IMR-90 (cell line): ENCODE measurements at regions not wholly inside any gene's neighbourhood (a gene's known extent, or its start where the extent isn't known, plus 50 kb on each side); places are given as distances from the start of the nearest gene placed in this dataset.
"Not testable (repeated sequence)": the region's sequence is repeated elsewhere in the genome, so short reads cannot be mapped to it uniquely, and the experiment has no call there.

ENCODE experiments used
- ATAC-seq: fragments of 200-7000 bp; cut with Tn5 transposase; 2 replicates; pipeline ENCODE4 v1.9.1; 2020; ENCODE audit warnings: low read depth, mild to moderate bottlenecking, moderate library complexity
- BruUV-seq: library from RNA; stranded (reverse); fragments of 400-500 nt; replicated peaks from 2 replicates; lab custom pipeline; 2021; lab: Mats Ljungman, UMichigan
- CTCF ChIA-PET: fragments of 300-600 bp; formaldehyde crosslinking; extraction: SDS; loops from one replicate; lab custom pipeline; 2021; ENCODE audit warnings: antibody characterized with exemption; lab: Yijun Ruan, JAX
- POLR2A ChIA-PET: fragments of 300-600 bp; sonication (Branson Sonifier 250); formaldehyde crosslinking; loops from one replicate; lab custom pipeline; 2022; ENCODE audit warnings: antibody characterized with exemption; ENCODE audit not compliant: unreplicated experiment; lab: Charles Lee
- DNase-seq: peaks from one replicate; pipeline ENCODE4 v3.0.0; 2013
- H2AFZ ChIP-seq: replicated peaks from 2 replicates; pipeline ENCODE3; 2013; ENCODE audit warnings: low read length, mild to moderate bottlenecking; ENCODE audit not compliant: poor library complexity
- H2AK5ac ChIP-seq: 2 replicates; pipeline ENCODE4 v1.6.1; 2013; ENCODE audit warnings: low read depth, low read length, inconsistent platforms
- H2AK9ac ChIP-seq: replicated peaks from 2 replicates; pipeline ENCODE3; 2013; ENCODE audit warnings: mild to moderate bottlenecking, low read depth, low read length, moderate library complexity; ENCODE audit not compliant: poor library complexity
- H2BK120ac ChIP-seq: 2 replicates; pipeline ENCODE4 v1.6.1; 2013; ENCODE audit warnings: low read depth, low read length, inconsistent platforms
- H2BK15ac ChIP-seq: 3 replicates; pipeline ENCODE4 v1.6.1; 2013; ENCODE audit warnings: low read depth, low read length, inconsistent platforms
- H2BK20ac ChIP-seq: 2 replicates; pipeline ENCODE4 v1.6.1; 2013; ENCODE audit warnings: low read depth, mild to moderate bottlenecking, inconsistent platforms, low read length, moderate library complexity
- H2BK5ac ChIP-seq: 2 replicates; pipeline ENCODE4 v1.6.1; 2013; ENCODE audit warnings: mild to moderate bottlenecking, low read depth, low read length, inconsistent platforms; ENCODE audit not compliant: poor library complexity, severe bottlenecking
- H3K14ac ChIP-seq: replicated peaks from 2 replicates; pipeline ENCODE4 v1.6.1; 2013; ENCODE audit warnings: low read depth, low read length, inconsistent platforms
- H3K18ac ChIP-seq: 2 replicates; pipeline ENCODE4 v1.6.1; 2013; ENCODE audit warnings: low read depth, low read length, control low read depth
- H3K23ac ChIP-seq: 2 replicates; pipeline ENCODE4 v1.6.1; 2013; ENCODE audit warnings: low read depth, low read length, inconsistent platforms
- H3K27ac ChIP-seq: 2 replicates; pipeline ENCODE4 v1.5.1; 2013; ENCODE audit warnings: mild to moderate bottlenecking, control low read depth, low read length; ENCODE audit not compliant: insufficient read depth
- H3K27me3 ChIP-seq: 2 replicates; pipeline ENCODE4 v1.6.1; 2013; ENCODE audit warnings: low read length; ENCODE audit not compliant: control insufficient read depth, insufficient read depth
- H3K36me3 ChIP-seq: 2 replicates; pipeline ENCODE4 v1.6.1; 2013; ENCODE audit warnings: low read length, mixed read lengths; ENCODE audit not compliant: control insufficient read depth, insufficient read depth
- H3K4ac ChIP-seq: 2 replicates; pipeline ENCODE4 v1.6.1; 2013; ENCODE audit warnings: low read depth, low read length, inconsistent platforms
- H3K4me1 ChIP-seq: 2 replicates; pipeline ENCODE4 v1.6.1; 2013; ENCODE audit warnings: low read length, mixed read lengths; ENCODE audit not compliant: control insufficient read depth, insufficient read depth
- H3K4me2 ChIP-seq: 2 replicates; pipeline ENCODE4 v1.6.1; 2013; ENCODE audit warnings: low read depth, mild to moderate bottlenecking, control low read depth, low read length, moderate library complexity
- H3K4me3 ChIP-seq: 2 replicates; pipeline ENCODE4 v1.5.1; 2013; ENCODE audit warnings: low read depth, mild to moderate bottlenecking, control low read depth, low read length, moderate library complexity; ENCODE audit not compliant: insufficient read depth
- H3K56ac ChIP-seq: 2 replicates; pipeline ENCODE4 v1.6.1; 2013; ENCODE audit warnings: low read length, inconsistent platforms; ENCODE audit not compliant: insufficient read depth; ENCODE audit errors: extremely low read depth
- H3K79me1 ChIP-seq, 2 experiments: 2 replicates each; pipeline ENCODE4 v1.6.1; 2013; ENCODE audit warnings: low read length in 2 of 2, inconsistent platforms in 1 of 2, low read depth in 1 of 2
- H3K9ac ChIP-seq: 2 replicates; pipeline ENCODE4 v1.6.1; 2013; ENCODE audit warnings: low read depth, low read length, control low read depth
- H3K9me1 ChIP-seq: 2 replicates; pipeline ENCODE4 v1.6.1; 2013; ENCODE audit warnings: low read length, inconsistent platforms; ENCODE audit not compliant: insufficient read depth
- H3K9me3 ChIP-seq: 2 replicates; pipeline ENCODE4 v1.6.1; 2013; ENCODE audit warnings: low read length; ENCODE audit not compliant: control insufficient read depth, insufficient read depth
- H4K20me1 ChIP-seq: 2 replicates; pipeline ENCODE4 v1.6.1; 2013; ENCODE audit warnings: low read length, inconsistent platforms; ENCODE audit not compliant: insufficient read depth
- H4K5ac ChIP-seq: 2 replicates; pipeline ENCODE4 v1.6.1; 2013; ENCODE audit warnings: mild to moderate bottlenecking, low read depth, low read length, control low read depth
- H4K8ac ChIP-seq, 2 experiments: 2 replicates each; pipeline ENCODE4 v1.6.1; 2013; ENCODE audit warnings: low read depth in 2 of 2, low read length in 2 of 2, control low read depth in 1 of 2, inconsistent platforms in 1 of 2
- H4K91ac ChIP-seq: 2 replicates; pipeline ENCODE4 v1.6.1; 2013; ENCODE audit warnings: low read depth, low read length, inconsistent platforms; ENCODE audit not compliant: insufficient read depth
- WGBS, 2 experiments: methylation state at CpG; one replicate each; pipeline versions ENCODE4 v1.1.5 to v1.1.7; 2013; ENCODE audit warnings: missing lambda C conversion rate in 2 of 2; ENCODE audit not compliant: insufficient read length in 1 of 2; ENCODE audit errors: extremely low coverage in 2 of 2; 5-methylcytosine and 5-hydroxymethylcytosine counted together
- dilution Hi-C: fragments of 300-500 bp; cut with HindIII; formaldehyde crosslinking; loops from one replicate; pipeline ENCODE4 v1.14.3; 2018; ENCODE audit warnings: low sequenced_read_pairs; ENCODE audit not compliant: unreplicated experiment
- in situ Hi-C: fragments of 300-500 bp; cut with MboI; formaldehyde crosslinking; loops from 3 replicates; pipeline ENCODE4 v1.14.3; 2019; ENCODE audit warnings: low sequenced_read_pairs, inconsistent platforms, mixed read lengths
- intact Hi-C: fragments of 100-400 bp; cut with micrococcal nuclease; formaldehyde crosslinking; loops from 2 replicates; pipeline ENCODE4 v1.10.0; 2022

- WGBS, 2 experiments: no CpG with 5 or more reads among the region's 2 CpGs
- H3K23ac ChIP-seq, H2BK120ac ChIP-seq, CTCF ChIA-PET, ATAC-seq, POLR2A ChIA-PET, in situ Hi-C loops, H2BK15ac ChIP-seq, H3K27me3 ChIP-seq, H4K5ac ChIP-seq, dilution Hi-C loops, H3K4me1 ChIP-seq, H3K36me3 ChIP-seq, H2BK20ac ChIP-seq, H4K20me1 ChIP-seq, H2BK5ac ChIP-seq, H3K9ac ChIP-seq, intact Hi-C loops, H3K9me3 ChIP-seq, H3K56ac ChIP-seq, H3K79me1 ChIP-seq, H3K14ac ChIP-seq, DNase-seq, H3K18ac ChIP-seq, H3K4ac ChIP-seq, H2AK5ac ChIP-seq, BruUV-seq, H4K91ac ChIP-seq, H3K4me3 ChIP-seq, H3K27ac ChIP-seq, H2AFZ ChIP-seq, H3K9me1 ChIP-seq, H4K8ac ChIP-seq, H3K4me2 ChIP-seq, H2AK9ac ChIP-seq: not testable (repeated sequence)
These were observed 741.5 kb downstream of the CDY1 start for GRCh38 chrY:26363442-26363841.

DNA sequence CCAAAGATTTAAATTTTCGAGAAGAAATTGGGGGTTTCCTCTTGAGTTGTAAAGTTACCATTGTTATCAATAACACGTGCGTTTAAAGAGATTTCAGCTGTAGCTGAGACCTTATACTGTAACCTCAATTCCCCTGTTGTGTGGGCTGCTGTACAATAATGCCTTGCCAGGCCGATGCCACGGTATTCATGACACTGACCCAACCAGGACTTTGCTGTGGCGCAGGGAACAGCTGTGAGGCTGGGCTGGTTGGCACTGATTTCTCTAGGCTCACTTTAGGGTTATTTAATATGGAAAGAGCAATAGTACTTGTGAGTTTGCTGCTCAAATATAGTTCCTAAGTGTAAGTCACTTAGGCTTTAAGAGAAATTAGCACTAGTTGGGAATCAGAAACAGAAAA lies 744.2 kb downstream of the CDY1 start:
- WGBS, 2 experiments: no CpG with 5 or more reads among the region's 6 CpGs
- dilution Hi-C loops: not testable (repeated sequence)

More for the DNA sequence above, 744.2 kb downstream of the CDY1 start:
- H4K5ac ChIP-seq, H3K4ac ChIP-seq, H2BK5ac ChIP-seq, H3K23ac ChIP-seq, H4K91ac ChIP-seq, DNase-seq, H3K9me3 ChIP-seq, H2BK20ac ChIP-seq, CTCF ChIA-PET, H3K36me3 ChIP-seq, H3K4me2 ChIP-seq, H3K4me1 ChIP-seq, POLR2A ChIA-PET, H2BK120ac ChIP-seq, ATAC-seq, H3K4me3 ChIP-seq, in situ Hi-C loops, H2AK9ac ChIP-seq, H3K27me3 ChIP-seq, H4K8ac ChIP-seq, H3K14ac ChIP-seq, H2AK5ac ChIP-seq, intact Hi-C loops, H3K79me1 ChIP-seq, H2BK15ac ChIP-seq, H3K9ac ChIP-seq, H3K27ac ChIP-seq, H3K56ac ChIP-seq, H2AFZ ChIP-seq, H4K20me1 ChIP-seq, H3K18ac ChIP-seq, H3K9me1 ChIP-seq, BruUV-seq: not testable (repeated sequence)
